SK-N-MC (cell line): ENCODE measurements at regions not wholly inside any gene's neighbourhood (a gene's known extent, or its start where the extent isn't known, plus 50 kb on each side); places are given as distances from the start of the nearest gene placed in this dataset.

Experiments used
- DNase-seq: peaks from one replicate; pipeline ENCODE4 v3.0.0-alpha.2; 2011; ENCODE audit warnings: low read depth, low spot score
- H3K27ac ChIP-seq: fragments of 200-600 bp; sonication (generic); 2 replicates; pipeline ENCODE4 v1.5.1; 2016; ENCODE audit warnings: mixed run types
- H3K36me3 ChIP-seq: fragments of 200-600 bp; sonication (generic); 2 replicates; pipeline ENCODE4 v1.6.1; 2017; ENCODE audit warnings: antibody characterized with exemption, low read length, mixed read lengths; ENCODE audit not compliant: insufficient read depth
- H3K4me3 ChIP-seq: fragments of 200-600 bp; sonication (generic); 2 replicates; pipeline ENCODE4 v1.5.1; 2016
- H3K9ac ChIP-seq: fragments of 200-600 bp; sonication (generic); 2 replicates; pipeline ENCODE4 v1.8.0; 2017; ENCODE audit warnings: mixed run types, mixed read lengths; ENCODE audit not compliant: insufficient read length
- H3K9me3 ChIP-seq: fragments of 200-600 bp; sonication (generic); 2 replicates; pipeline ENCODE4 v1.6.1; 2017; ENCODE audit warnings: low read depth, mild to moderate bottlenecking, antibody characterized with exemption, low read length, moderate library complexity, mixed read lengths
- EZH2 ChIP-seq: fragments of 200-600 bp; sonication (generic); IDR thresholded peaks from one replicate; pipeline ENCODE4 v1.6.1; 2017; ENCODE audit warnings: antibody characterized with exemption
- FOXP2 ChIP-seq: optimal IDR thresholded peaks from 2 replicates; pipeline ENCODE3; 2011; ENCODE audit warnings: mild to moderate bottlenecking, moderate library complexity; ENCODE audit not compliant: insufficient read depth; ENCODE audit errors: extremely low read length, control extremely low read depth
- POLR2AphosphoS5 ChIP-seq: IDR thresholded peaks from 2 replicates; pipeline ENCODE4 v1.6.1; 2012; ENCODE audit warnings: mild to moderate bottlenecking, low read depth, low read length, borderline replicate concordance

DNA sequence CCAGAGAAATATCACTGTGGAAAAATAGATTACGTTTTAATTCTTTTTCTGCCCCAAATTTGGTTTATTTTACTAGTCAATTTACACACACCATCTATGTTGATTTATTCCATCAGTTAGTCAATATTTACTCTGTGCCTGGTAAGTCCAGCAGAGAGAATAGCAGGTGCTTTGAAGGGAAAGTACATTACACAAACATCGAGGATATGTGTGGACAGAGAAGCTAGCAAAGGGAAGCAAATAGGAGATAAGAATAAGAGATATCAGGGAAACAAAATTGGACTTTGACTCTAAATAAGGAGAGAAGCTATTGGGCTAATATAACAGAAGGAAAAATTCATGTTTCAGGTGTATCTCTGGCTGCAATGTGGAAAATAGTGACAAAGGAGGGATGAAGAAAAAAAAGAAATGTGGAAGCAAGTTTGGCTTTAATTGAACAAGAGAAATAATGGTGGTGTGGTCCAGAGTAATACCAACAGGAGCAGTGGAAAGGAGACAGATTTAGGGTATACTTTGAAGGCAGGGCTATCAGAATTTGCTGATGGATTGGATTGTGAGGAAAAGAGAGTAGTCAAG, 587.7 kb upstream of the CDH6 start:
- TF ChIP-seq FOXP2 = no peak
- TF ChIP-seq POLR2AphosphoS5 = no peak
- no peak for TF ChIP-seq EZH2
- no peak overlapping the region for H3K27ac ChIP-seq
- H3K9me3 ChIP-seq = no peaks in the 10 kb centered on the region; the same call in 1 of the 2 replicates
- no peaks in the 10 kb centered on the region for H3K36me3 ChIP-seq
- no peak overlapping the region for H3K9ac ChIP-seq
- H3K4me3 ChIP-seq = no peak overlapping the region
- no peak for DNase-seq

DNA sequence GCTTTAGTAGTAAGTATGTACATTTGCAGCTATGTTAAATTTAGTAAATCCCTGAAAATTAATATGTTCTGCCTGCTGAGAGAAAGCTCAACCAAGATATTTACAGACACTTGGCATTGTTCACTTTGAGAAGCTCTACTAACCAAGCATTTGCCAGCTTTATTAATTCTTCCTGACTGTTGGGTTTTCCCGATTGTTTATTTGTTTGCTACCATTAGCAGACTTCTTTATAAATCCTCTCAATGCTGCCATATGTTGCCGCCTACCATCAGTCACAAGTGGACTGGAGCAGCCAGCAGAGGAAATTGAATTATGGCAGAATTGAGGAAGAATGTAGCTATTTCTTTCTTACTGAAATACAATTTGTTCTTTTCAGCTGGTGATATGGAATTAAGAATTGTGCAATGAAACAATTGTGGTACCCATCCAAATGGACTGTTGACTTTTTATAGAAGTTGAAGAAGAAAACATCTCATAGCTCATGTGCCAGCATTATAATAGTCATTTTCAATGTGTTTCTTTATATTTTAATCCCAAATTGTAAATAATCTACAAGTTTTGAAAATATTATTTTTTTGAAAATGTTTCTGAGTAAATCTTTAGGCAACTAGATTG, 588.7 kb upstream of the CDH6 start:
- no peak overlapping the region for H3K27ac ChIP-seq
- no peak overlapping the region for H3K9ac ChIP-seq
- H3K4me3 ChIP-seq = no peak overlapping the region
- DNase-seq = no peak
- no peaks in the 10 kb centered on the region for H3K36me3 ChIP-seq
- H3K9me3 ChIP-seq = no peaks in the 10 kb centered on the region; the same call in 1 of the 2 replicates
- TF ChIP-seq FOXP2 (no peak), POLR2AphosphoS5 (no peak), EZH2 (no peak)

DNA sequence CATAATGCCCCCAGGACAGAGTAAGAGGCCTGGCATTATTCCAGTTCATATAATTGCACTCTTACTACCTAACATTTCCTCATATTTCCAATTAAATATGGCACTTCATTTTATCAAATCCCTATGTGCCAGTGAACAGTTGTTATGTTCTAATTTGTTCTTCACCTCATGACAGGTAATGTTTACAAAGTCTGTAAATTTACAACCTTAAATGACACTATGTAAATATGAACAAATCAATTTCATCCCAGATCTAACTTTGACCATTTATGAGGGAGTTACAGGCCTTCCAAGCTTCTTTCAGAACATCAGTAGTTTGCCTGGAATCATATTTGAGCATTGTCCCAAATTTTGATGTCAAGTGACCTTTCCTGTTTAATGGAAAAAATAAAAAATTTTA, 592.6 kb upstream of the CDH6 start:
- DNase-seq = no peak
- H3K36me3 ChIP-seq = no peaks in the 10 kb centered on the region
- TF ChIP-seq POLR2AphosphoS5 (no peak), FOXP2 (no peak), EZH2 (no peak)
- no peak overlapping the region for H3K4me3 ChIP-seq
- H3K27ac ChIP-seq = no peak overlapping the region
- H3K9ac ChIP-seq = no peak overlapping the region
- no peaks in the 10 kb centered on the region; the same call in 1 of the 2 replicates for H3K9me3 ChIP-seq

GRCh38 chr5:30596495-30597064, 596.9 kb upstream of the CDH6 start:
- Histone ChIP-seq H3K27ac (peak overlapping the region; percentile 33; the same call in 1 of the 2 replicates), H3K9ac (no peak overlapping the region), H3K4me3 (no peak overlapping the region), H3K9me3 (no peaks in the 10 kb centered on the region), H3K36me3 (no peaks in the 10 kb centered on the region)
- no peak for TF ChIP-seq EZH2
- TF ChIP-seq FOXP2 = no peak
- TF ChIP-seq POLR2AphosphoS5 = no peak
- DNase-seq = no peak

GRCh38 chr5:30594331-30594730, 599.2 kb upstream of the CDH6 start:
- no peak overlapping the region for H3K9ac ChIP-seq
- H3K9me3 ChIP-seq = no peaks in the 10 kb centered on the region
- H3K4me3 ChIP-seq = no peak overlapping the region
- no peak for TF ChIP-seq EZH2
- TF ChIP-seq POLR2AphosphoS5 = no peak
- no peak for TF ChIP-seq FOXP2
- H3K27ac ChIP-seq = no peak overlapping the region
- H3K36me3 ChIP-seq = no peaks in the 10 kb centered on the region
- DNase-seq = no peak

GRCh38 chr5:30592833-30593232, 600.7 kb upstream of the CDH6 start:
- Histone ChIP-seq H3K36me3 (no peaks in the 10 kb centered on the region), H3K4me3 (no peak overlapping the region)

DNA sequence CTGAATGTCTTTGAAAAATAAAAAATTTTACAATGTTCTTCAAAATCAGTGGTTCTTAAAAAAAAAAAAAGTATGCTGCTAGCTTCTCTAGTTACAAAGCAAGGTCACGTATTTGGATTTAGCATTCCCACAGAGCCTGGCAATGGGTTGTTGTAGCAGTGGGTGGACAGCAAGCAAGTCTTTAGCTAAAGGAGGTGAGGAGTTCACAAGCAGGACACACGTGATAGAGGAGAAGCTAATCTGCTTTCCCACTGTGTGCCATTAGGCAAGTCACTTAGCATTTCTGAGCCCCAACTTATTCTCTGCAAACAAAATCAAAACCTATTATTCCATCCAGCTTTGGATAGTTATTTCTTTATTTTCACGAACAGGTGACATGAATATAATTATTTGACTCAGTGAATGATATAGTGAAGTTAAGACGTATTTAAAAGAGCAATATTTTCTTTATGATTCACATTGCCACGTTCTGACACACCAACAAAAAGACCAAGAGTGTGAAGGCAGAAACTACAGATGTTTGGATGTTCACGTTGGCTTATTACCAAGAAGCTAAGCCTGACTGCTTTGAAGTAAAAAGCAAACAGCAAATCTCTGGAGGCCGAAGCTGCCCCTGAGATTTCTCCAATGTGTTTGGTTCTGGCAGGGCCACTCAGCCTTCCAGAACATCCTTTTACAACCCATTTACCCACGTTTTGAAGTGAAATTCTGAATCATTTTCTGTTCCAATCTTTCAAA, 612.1 kb upstream of the CDH6 start:
- Histone ChIP-seq H3K4me3 (no peak overlapping the region), H3K9me3 (no peaks in the 10 kb centered on the region), H3K27ac (no peak overlapping the region), H3K36me3 (no peaks in the 10 kb centered on the region), H3K9ac (no peak overlapping the region)
- no peak for TF ChIP-seq POLR2AphosphoS5
- no peak for DNase-seq

More at GRCh38 chr5:30592833-30593232, 600.7 kb upstream of the CDH6 start:
- Histone ChIP-seq H3K27ac (no peak overlapping the region), H3K9ac (no peak overlapping the region), H3K9me3 (no peaks in the 10 kb centered on the region)
- DNase-seq = no peak
- TF ChIP-seq EZH2 (no peak), POLR2AphosphoS5 (no peak), FOXP2 (no peak)

GRCh38 chr5:30574761-30575160, 618.7 kb upstream of the CDH6 start:
- Histone ChIP-seq H3K9me3 (no peaks in the 10 kb centered on the region), H3K4me3 (no peak overlapping the region), H3K27ac (no peak overlapping the region), H3K9ac (no peak overlapping the region), H3K36me3 (no peaks in the 10 kb centered on the region)
- no peak for TF ChIP-seq EZH2
- TF ChIP-seq FOXP2 = no peak
- TF ChIP-seq POLR2AphosphoS5 = no peak
- DNase-seq = no peak
